Daoy (cell line): ENCODE measurements at regions not wholly inside any gene's neighbourhood (a gene's known extent, or its start where the extent isn't known, plus 50 kb on each side); places are given as distances from the start of the nearest gene placed in this dataset.
A peak's percentile ranks its signal among the peaks of the same experiment; 100 is the strongest.

Source experiments
- DNase-seq: peaks from one replicate; pipeline ENCODE4 v3.0.0-alpha.2; 2015; ENCODE audit warnings: low read depth

DNA sequence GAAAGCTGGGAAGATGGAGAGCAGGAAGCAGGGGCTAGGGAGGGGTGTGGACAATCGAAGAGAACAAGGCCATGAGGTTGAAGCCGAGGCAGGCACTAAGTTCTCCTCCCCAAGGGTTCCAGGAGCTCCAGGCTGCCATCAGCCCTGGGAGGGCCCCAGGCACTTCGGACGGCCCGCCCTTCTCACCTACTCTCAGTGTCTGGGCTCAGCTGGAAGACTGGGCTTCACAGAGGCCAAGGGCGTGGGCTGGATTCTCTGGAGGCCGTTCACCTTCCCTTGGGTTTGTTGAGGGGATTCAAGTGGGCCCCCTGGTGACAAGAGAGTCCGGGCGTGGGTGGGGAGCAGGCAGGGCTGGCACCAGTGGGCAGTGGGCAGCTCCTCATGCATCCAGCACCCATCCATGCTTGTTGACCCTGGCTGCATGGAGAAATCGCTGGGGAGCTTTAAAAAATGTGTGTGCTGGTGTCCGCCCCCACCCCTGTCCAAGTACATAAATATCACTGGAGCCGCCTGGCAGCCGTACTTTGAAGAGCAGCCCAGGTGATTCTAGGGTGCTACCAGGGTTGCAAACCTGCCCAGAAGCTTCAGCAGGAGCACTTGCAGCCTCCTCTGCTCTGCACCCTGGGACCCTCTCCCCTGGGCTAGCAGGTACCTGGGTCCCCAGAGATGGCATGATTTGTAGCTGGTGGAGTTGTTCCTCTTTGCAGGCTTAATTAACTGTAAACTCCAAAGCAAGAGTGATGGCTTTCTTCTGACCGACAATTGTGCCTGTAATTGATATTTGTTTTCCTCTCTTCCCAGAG lies 74.3 kb downstream of the RTL6 start:
- no peak for DNase-seq

DNA sequence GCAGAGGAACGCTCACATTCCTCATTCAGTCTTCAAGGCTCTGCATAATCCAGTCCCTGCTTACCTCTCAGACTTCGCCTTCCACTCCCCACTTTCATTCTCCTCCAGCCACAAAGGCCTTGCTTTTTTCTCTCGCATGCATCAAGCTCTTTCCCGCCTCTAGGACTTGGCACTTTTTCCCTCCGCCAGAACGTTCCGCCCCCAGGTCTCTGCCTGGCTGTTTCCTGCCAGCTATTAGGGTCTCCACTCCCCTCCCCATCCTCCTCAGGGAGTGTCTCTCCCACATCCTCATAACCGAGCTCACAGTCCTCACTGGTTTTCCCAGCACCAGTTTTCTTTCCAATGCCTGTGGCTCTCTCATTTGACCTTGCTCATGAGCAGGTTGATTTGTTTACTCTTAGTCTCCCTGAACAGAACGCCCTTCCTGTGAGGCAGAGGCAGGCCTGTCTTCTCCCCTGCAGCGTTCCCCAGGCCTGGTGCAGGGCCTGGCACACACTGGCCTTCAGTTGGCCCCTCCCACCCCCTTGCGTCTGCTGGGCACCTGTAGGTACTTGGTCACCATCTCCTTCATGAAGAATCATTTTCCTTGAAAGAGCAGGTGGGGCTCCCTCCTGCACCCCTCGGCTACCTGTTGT lies 75.2 kb downstream of the RTL6 start:
- no peak for DNase-seq

DNA sequence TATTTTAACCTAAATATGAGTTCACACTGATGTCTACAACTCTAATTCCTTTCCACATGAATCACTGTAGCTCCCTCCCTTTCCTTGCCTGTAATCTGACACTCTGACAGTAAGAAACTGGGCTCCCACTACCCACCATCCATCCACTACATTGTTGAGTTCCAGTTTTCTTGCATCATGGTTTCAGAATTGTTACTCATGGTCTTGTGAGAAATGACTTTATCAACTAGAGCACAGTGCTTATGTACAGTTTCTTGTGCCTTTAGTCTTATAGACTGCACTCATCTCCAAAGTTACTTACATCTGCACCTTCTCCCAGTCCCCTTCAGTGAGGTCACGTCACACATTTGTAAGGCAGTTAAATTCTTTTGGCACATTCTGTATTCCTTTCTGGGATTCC lies 78.6 kb downstream of the RTL6 start:
- DNase-seq = no peak

DNA sequence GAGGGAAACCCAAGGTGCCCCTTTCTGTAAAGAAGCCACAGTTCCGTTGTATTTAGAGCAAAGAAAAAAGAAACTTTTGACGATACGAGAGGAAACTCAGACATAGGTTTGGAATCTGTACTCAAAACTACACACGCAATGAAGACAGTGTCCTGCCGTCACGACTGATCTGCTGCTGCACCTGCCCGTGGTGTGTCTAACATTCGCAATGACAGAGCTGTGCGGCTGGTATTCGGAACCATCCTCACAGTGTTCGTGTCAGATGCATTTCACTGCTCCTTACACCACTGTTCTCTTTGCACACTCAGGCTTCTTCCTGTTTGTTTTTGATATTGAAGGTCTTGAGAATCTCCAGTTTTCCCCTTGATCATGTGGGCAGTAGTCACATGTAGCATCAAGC lies 84.8 kb downstream of the RTL6 start:
- DNase-seq = no peak

DNA sequence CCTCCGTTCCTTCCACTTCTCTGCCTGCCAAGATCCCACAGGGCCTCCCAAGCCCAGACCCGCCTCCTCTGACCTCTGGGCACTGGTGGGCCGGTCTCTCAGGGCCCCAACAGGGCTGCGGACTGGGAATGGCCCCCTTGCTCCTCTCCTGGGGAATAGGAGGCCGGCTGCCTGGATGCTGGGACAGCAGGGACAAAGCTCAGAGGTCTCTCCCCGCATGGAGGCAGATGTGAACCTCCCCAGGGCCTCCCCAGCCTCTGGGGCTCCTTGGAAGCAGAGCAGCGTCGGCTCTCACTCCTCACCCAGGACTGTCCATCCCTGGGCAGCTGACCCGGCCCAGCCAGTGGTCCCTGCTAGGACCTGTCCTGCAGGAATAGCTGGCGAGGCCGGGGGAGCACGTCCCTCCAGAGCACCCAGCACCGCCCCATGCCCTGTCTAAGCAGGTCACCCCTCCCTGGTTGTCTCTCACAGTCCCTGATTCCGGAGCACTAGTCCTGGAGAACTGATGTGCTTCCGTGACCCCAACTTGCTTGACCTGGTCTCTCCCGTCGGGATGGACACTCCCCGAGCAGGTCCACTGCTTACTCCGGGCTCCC lies 85.8 kb downstream of the RTL6 start:
- DNase-seq = no peak

DNA sequence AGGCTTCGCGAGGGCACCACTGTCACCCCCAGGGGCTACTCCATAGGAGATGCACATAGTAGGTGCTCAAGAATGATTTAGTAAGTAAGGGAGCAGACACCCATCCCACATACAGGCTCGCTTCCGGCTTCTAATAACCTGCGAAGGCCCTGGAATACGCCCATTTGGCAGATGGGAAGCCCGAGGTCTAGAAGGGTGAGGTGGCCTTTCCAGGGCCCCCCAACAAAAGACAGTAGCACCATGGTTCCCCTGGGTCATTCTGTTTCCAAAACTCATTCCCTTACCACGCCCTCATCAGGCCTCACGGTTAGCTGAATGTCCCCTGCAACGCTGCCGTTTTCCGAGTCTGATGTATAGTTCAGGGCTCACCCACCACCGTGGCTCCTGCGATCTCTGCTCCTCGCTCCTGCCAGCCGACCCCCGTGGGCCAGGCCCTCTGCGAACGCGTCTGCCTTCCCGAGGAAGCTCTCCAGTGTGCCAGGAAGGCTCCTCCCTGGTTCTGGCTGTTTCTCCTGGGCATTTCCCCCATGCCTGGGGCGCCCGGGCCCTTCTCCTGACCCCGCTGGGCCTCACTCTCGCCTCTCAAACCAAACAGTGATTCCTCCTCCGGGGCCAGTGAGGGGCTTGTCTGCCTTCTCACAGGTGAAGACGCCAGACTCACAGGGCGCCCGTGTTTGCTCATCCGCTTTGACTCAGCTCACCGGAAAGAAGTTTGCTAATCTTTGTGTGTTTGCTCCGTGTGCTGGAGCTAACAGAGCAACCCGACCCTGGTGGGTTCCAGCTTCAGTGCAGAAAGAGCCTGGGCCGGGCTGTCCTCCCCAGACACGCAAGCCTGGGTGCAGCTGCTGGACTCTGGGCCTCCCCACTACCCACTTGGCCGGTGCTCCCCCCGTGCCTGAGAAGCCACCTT lies 86.6 kb downstream of the RTL6 start:
- no peak for DNase-seq

DNA sequence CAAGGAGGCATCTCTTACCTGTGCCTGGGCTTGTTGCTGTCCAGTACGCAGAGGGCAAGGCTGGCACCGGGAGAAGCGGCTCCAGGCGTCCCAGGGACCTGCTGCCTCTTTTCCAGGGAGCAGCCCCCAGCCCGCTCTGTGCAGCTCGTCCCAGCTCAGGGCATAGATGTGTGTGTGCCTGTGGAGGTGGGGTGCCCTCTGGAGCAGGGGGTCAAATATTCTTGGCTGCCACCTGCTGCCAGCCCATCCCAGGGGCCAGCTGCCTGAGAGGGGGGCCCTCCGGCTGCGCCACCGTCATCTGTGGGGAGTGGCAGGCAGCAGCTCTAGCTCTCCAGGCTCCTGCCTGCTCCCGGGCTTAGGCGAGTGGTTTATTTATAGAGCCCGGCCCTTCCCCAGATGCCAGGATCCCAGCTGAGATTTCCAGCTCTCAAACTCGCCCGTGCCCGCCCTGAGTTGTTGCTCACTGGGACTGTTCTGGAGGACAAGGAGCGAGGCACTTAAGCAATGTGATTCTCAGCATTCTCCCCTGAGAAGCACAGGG lies 87.5 kb downstream of the RTL6 start:
- no peak for DNase-seq

DNA sequence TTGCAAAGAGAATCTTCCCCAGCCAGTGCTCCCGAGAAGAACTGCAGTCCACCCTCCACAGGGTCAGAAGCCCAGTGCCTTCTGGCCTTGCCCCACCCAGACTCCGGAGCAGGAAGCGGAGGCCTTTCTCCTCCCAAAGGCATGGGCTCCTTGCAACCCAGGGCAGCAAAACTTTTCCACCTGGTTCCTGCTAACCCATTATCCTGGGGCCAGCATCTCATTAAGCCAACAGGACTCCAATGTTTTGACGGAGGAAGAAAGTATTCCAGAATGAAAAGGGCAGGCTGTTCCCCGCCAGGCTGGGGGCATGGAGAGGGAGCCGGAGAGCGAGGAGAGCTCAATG lies 88.1 kb downstream of the RTL6 start:
- no peak for DNase-seq

DNA sequence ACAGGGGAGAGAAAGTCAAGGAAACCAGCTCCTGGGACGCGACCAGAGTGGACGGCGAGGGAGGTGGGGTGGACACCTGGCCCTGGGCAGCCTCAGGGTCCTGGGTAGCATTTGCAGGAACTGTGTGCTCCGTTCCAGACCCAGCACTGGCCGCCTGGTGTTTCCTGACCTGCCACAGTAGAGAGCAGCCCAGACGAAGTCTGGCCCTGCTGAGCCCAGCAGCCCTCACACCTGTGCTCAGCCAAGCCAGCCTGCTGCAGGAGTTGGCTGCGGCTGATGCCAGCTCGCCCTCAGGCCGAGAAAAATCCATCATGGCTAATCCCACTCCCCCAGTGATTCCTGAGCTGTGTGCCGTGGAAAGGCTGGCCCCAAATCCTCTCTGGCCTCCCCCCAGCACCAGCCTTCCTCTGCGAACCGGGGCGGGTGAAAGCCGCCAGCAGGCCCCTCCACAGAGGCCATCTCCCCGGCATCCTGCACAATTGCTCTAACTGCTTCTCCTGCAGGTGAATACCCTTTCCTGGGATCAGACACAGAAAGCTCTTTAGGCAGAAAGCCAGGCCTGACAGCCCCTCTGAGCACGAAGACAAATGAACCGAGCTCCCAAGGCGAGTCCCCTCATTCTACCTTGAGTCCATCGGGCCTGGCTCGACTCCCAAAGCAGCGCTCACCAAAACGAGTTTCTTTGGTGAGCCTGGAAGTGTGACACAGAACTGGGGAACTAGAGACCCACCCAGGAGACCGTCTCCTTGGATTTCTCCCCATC lies 88.6 kb downstream of the RTL6 start:
- DNase-seq = no peak

DNA sequence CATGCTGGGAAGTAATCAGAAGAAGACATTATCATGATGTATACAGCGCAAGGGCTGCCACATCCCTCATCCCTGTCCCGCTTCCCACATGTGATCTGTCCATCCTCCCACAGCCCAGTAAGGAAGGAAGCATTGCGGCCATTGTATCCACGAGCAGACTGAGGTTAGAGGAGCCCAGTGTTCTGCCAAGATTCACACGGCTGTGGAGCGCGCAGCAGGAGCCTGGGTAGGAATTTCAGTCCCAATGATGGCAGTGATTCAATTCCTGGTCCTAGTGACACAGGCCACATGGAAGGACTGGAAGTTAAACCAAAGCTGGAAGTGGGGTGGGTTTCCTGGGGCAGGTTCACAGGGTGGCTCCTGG lies 89.2 kb downstream of the RTL6 start:
- DNase-seq = no peak

DNA sequence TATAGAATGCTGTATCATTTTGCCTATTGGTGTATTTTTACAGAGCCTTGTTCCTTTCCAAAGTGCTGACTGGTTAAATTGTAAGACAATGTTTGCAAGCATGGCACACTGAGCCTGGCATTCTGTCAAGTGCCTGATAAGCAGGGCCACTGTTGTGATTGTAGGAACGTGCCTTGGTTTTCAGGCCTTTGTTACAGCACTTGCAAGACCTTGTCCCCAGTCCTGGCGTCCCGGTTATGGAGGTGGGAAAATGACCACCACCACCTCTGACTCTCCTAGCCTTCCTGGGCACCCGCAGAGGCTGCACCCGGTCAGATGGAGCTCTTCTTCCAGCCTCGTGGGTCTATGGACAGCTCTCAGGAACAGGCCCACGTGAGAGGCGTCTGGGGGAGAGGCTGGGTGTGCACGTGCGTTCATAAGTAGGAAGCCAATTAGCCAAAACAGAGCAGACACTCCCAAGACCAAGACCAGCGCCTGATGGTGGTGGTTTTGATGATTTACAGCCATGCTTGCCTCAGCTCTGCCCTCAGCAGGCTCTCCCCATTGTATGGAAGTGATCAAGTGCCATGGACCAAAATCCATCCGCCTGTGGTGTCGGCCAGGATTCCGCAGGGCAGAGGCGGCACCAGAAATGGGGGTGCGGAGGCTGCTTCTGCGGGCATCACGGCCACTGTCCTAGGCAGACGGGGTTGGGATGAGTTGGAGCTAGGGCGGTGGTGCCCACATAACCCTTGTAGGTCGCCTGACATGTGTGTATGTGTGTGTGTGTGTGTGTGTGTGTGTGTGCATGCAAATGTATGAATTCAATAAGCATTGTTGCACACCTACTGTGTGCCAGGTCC lies 89.8 kb downstream of the RTL6 start:
- no peak for DNase-seq

DNA sequence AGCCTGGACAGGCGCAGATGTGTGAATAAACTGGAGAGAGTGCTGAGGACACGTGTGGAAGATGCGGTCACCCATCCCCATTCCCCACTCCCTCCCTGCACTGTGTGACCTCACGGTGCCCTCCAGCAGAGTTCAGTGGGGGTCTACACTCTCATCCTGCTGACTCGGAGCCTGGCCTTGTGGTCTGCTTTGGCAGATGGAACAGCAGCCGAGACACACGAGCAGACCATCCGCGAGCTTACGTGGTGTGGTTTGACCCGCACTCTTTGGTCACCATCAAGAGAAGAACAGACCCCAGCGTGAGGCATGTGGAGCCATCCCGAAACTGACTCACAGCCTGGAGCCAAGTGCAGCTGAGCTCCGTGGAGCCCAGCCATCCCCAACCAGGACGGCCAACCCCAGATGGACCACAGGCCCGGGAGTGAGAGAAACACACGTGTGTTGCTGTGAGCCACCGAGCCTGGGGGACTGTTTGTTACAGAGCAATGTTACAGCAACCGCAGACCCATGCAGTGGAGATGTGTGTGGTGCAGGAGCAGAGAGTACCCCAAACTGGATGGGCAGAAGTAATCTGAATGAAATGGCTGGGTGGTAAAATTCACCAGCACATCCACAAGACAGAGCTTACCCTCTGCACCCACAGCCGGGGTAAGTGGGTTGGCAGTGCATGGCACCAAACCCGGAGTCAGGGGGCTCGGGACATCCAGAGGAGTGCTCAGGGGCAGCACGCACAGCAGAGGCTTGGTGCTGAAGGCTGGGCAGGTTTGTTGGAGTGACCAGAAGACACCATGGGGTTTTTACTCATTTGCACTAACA lies 90.7 kb downstream of the RTL6 start:
- DNase-seq = no peak

DNA sequence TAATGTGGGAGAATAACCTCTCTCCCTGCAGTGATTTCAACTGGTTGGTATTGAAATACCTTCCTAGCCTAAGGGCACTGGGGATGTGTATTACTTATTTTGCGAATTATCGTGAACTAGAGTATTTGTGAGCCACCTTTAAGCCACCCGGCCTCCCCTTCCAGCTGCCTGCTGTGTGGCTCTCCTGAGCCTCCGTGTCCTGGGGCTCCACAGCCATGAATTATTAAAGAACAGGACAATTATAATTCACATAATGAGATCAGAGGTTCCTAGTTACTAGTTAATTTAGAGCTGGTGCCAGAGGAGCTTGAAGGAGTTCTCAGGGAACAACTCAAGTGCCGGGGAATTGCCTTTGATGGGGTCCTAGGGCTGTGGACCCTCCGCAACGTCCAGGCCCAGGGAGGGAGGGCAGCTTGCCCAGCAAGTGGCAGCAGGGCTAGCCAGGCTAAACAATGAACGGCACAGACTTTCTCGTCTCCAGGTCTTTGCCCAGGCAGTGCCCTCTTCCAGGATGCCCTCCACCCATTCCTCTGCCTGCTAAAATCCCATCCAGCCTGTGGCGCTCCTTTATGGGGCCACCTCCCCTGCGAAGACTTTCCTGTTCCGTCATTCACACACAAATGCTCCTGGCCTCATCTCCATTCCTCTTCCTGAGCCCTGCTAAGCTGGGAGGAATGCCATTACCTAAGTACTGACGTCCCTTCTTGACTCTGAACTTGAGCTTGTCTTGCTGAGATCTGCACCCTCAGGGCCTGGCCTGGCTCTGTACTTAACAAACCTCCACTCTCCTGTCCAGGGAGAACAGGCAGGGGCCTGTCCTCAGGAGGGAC lies 91.5 kb downstream of the RTL6 start:
- DNase-seq = no peak

DNA sequence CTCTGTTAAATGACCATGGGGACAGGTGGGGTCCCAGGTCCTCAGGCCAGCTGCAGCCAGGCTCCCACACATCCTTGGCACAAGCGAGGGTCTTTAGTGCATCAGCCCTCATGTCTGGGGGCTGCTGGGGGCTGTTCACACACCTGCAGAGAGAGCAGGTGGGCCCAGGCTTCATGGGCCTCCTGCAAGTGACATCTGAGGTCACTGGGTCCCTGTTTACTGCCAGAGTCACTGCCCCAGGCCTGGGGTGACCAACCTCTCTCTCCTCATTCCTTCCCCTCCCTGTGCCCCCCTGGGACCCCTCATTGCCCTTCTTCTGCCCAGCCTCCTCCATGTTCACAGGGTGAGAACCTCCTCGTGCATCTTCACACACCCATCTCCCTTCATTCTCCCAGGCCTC lies 92.4 kb downstream of the RTL6 start:
- no peak for DNase-seq

DNA sequence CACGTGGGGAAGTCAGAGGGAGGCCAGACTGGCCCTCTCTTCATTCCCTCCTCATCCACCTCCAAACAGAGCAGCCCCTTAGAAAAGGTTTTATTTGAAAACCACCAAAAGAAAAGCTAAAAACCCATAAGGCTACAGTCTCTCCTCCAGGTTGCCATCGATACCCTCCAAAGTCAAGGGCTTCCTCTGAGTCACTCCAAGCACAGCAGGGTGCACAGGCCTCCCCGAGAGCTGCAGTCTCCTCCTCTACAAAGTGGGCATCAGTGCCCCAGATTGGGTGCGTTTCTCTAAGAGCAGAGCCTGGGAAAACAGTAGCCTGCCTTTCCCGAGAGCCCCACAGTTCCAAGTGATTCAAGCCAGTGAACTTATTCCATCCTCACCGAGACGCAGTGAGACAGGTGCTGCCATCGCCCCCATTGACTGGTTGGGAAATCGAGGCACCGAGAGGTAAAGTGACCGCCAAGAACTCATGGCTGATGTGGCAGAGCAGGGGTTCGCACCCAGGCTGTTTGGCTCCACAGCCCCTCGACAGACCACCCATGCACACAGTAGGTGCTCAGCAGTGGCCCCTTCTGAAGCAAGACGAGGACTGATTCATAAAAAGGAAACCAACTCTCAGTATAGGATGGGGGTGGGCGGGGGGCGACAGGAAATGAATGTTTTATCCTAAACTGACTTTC lies 91.7 kb upstream of the SHISAL1 start:
- DNase-seq = peak; percentile 68

DNA sequence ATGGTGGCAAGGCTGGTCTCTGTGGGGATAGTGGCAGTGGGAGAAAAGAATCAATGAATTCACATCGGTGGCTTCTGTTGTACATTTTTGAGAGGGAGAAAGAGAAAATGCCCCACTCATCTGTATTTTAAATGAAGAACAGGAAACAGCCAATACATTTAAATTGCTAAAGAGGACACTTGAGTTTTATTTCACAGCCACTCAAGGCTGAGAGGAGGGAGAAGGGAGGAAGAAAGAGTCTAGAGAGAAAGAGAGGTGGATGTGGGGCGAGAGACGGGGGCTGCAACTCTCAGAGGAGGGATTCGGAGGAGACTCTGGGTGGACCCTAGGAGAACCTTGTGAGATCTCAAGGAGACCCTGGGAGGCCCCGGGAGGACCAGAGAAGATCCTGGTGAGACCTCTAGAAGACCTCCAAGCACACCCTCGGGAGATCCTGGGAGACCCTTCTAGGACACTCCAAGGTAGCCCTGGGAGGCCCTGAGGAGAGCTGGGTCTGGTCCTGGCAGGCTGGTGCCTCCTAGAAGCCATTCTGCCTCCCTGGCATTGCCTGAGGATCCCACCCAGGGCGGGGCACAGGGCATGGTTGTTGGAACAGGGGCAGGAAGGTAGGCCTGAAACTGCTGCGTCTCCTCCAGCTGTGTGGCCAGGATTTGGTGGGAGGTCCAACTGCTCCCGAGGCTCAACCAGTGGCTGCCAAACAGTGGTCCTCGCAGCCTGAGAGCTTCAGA lies 91.0 kb upstream of the SHISAL1 start:
- DNase-seq = no peak

DNA sequence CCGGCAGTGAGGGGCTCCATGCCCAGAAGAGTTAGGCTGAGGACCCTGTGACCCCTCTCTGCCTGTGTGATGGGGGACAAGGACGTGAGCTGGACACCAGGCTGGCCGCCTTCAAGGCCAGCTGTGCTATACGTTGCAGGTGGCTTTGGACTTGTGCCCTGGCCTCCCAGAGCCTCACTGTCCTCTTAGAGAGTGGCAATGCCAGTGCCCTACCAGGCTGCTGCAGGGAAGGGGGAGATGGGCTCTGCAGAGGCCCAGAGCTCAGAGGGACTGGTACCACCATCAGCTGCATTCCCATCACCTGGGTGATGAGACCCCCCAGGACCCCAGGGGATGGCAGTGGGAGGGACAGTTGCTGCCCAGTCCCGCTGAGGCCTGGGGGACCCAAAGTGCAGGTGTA lies 90.4 kb upstream of the SHISAL1 start:
- no peak for DNase-seq
